GM12891 (cell line): ENCODE measurements at regions not wholly inside any gene's neighbourhood (a gene's known extent, or its start where the extent isn't known, plus 50 kb on each side); places are given as distances from the start of the nearest gene placed in this dataset.

ENCODE experiments used
- POLR2A ChIP-seq: IDR thresholded peaks from 2 replicates; pipeline ENCODE4 v1.6.1; 2011; ENCODE audit warnings: low read depth, low read length, control low read depth
- POLR2AphosphoS5 ChIP-seq: IDR thresholded peaks from 2 replicates; pipeline ENCODE4 v1.6.1; 2011; ENCODE audit warnings: low read depth, low read length, control low read depth

DNA sequence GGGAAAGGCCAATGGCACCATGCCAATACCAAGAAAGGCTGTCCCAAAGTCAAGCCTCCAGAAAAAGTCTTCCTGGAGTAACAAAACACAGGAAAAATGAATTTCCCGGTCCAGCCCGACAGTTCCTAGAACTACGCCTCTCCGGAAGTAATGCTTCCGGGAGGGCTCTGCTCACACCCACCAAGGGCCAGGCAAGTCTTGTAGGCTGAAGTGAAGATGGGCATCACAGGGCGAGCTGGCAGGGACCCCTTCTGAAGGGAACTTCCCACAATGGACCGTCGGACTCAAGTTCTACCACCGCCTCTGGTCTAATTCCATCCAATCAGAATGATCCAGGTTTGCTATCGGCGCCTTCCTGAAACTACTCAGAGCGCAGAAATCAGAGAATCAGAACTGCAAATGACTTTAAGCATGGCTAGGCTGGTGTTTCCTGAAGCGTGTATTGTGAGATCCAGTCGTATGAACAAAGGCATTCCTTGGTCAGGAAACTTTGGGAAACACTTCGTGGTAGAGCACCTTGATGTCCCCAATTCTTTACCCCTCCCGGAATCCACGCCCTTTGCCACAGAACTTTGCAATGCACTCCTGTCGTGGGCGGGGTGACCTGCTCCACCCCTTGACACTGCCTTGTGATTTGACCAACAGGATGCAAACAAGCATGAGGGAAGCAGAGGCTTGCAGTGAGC, 127.8 kb downstream of the BCOR start:
- TF ChIP-seq POLR2A = no peak
- TF ChIP-seq POLR2AphosphoS5 = no peak
